Motor neuron (in vitro differentiated cells): ENCODE measurements at regions not wholly inside any gene's neighbourhood (a gene's known extent, or its start where the extent isn't known, plus 50 kb on each side); places are given as distances from the start of the nearest gene placed in this dataset.

Experiments
- ATAC-seq, 8 experiments: fragments of 200-7000 bp; cut with Tn5 transposase; replicated peaks in 6 of 8; 2 replicates each; pipeline ENCODE4 v1.8.0; 2021; ENCODE audit warnings: mild to moderate bottlenecking in 8 of 8, moderate library complexity in 8 of 8
- H3K27ac ChIP-seq, 2 donors: fragments of 250-450 bp; sonication (Bioruptor Pico); 2 replicates each; pipeline ENCODE4 v1.9.0; 2021; ENCODE audit warnings: antibody characterized with exemption in 2 of 2, mild to moderate bottlenecking in 2 of 2, moderate library complexity in 1 of 2
- H3K4me1 ChIP-seq, 2 donors: fragments of 250-450 bp; sonication (Bioruptor Pico); replicated peaks in 1 of 2; 2 replicates each; pipeline ENCODE4 v1.6.1; 2021; ENCODE audit warnings: antibody characterized with exemption in 2 of 2, mild to moderate bottlenecking in 2 of 2, moderate library complexity in 1 of 2
- H3K4me3 ChIP-seq, 5 donors: fragments of 250-450 bp; sonication (Bioruptor Pico); 2 replicates each; pipeline ENCODE4 v1.9.0; 2021; ENCODE audit warnings: antibody characterized with exemption in 5 of 5, mild to moderate bottlenecking in 5 of 5, moderate library complexity in 4 of 5
- WGBS, 10 experiments: fragments of 450-650 bp; shearing (Covaris generic); methylation state at CpG; one replicate each; pipeline ENCODE4 v1.0.0; 2022; 5-methylcytosine and 5-hydroxymethylcytosine counted together
- in situ Hi-C, 9 experiments: fragments of 400-800 bp; cut with MboI; loops; one replicate each; pipeline ENCODE4 v1.15.0; 2021; ENCODE audit warnings: low sequenced_read_pairs in 9 of 9, low pct_unique_long_range_greater_than_20kb in 2 of 9; ENCODE audit not compliant: unreplicated experiment in 9 of 9

DNA sequence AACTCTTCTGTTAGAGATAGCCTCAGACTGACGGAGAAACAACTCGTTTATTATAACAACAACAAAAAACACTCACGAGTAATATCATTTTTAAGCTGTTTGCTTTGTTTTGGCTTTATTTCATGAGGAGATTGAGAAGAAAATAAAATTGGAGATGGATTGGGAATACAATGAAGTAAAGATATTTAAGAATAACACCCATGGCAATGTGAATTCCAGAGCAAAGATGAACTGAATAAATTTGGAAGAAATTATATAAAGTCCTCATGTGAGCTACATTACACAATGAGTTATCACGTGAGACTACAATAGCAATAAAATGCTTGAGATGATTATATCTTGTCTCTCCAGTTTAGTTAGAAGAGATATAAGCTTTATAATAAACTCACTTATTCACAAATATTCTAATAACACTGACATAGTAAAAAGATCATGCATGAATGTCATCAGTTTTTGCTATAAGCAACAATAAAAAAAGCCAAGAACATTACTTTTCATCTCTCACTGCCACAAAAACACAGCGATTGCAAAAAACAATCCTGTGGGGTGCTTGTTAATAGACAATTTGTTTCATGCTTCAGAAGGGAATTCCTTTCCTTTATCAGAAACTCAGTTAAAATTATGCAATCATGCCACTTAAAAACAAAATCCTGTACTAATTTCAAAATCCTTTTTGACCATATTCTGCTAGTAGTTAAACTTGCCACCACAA, 696.7 kb upstream of the MARCKS start:
- in situ Hi-C loops = no loop called here
- no peak overlapping the region for H3K27ac ChIP-seq
- ATAC-seq = no peak
- WGBS, 10 experiments = 28 to 98% (median 89%) methylated on average over 3 to 5 of the region's 5 CpGs; no CpG with 5 or more reads in 1 of the 10 experiments
- H3K4me3 ChIP-seq = no peak overlapping the region
- H3K4me1 ChIP-seq = no peaks in the 10 kb centered on the region

- Histone ChIP-seq H3K4me1 (no peaks in the 10 kb centered on the region), H3K4me3 (no peak overlapping the region), H3K27ac (no peak overlapping the region)
- no peak for ATAC-seq
- 57 to 100% (median 80%) methylated on average over 1 of the region's 1 CpG; no CpG with 5 or more reads in 1 of the 10 experiments for WGBS, 10 experiments
- in situ Hi-C loops = no loop called here
These were observed 696.2 kb upstream of the MARCKS start for GRCh38 chr6:113161018-113161315.

- no peak for ATAC-seq
- H3K4me1 ChIP-seq = no peaks in the 10 kb centered on the region
- H3K4me3 ChIP-seq = no peak overlapping the region
- WGBS, 10 experiments = 87 to 100% (median 100%) methylated on average over 1 of the region's 1 CpG; no CpG with 5 or more reads in 2 of the 10 experiments
- no peak overlapping the region for H3K27ac ChIP-seq
- in situ Hi-C loops = no loop called here
These were observed 694.4 kb upstream of the MARCKS start for GRCh38 chr6:113162739-113163138.

DNA sequence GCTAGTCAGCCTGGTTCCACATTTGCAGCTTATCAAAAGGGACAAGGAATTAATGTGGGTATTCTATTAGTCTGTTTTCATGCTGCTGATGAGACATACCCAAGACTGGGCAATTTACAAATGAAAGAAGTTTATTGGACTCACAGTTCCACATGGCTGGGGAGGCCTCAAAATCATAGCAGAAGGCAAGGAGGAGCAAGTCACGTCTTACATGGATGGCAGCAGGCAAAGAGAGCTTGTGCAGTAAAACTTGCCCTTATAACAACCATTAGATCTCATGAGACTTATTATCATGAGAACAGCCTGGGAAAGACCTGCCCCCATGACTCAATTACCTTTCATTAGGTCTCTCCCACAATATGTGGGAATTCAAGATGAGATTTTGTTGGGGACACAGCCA, 689.1 kb upstream of the MARCKS start:
- WGBS, 10 experiments = 86 to 100% methylated on average over 1 of the region's 1 CpG; no CpG with 5 or more reads in 8 of the 10 experiments
- in situ Hi-C loops = no loop called here
- Histone ChIP-seq H3K27ac (no peak overlapping the region), H3K4me1 (peaks cover 6 to 15% of the 10 kb centered on the region in 2 donors), H3K4me3 (no peak overlapping the region)
- ATAC-seq = no peak

GRCh38 chr6:113169484-113169883, 687.7 kb upstream of the MARCKS start:
- H3K27ac ChIP-seq = no peak overlapping the region
- H3K4me3 ChIP-seq = no peak overlapping the region
- ATAC-seq = no peak
- in situ Hi-C loops = no loop called here
- peaks cover 6 to 15% of the 10 kb centered on the region in 2 donors for H3K4me1 ChIP-seq
- 92 to 100% (median 100%) methylated on average over 1 of the region's 1 CpG; no CpG with 5 or more reads in 3 of the 10 experiments for WGBS, 10 experiments

- in situ Hi-C loops = no loop called here
These were observed 686.7 kb upstream of the MARCKS start for GRCh38 chr6:113170454-113170853.

DNA sequence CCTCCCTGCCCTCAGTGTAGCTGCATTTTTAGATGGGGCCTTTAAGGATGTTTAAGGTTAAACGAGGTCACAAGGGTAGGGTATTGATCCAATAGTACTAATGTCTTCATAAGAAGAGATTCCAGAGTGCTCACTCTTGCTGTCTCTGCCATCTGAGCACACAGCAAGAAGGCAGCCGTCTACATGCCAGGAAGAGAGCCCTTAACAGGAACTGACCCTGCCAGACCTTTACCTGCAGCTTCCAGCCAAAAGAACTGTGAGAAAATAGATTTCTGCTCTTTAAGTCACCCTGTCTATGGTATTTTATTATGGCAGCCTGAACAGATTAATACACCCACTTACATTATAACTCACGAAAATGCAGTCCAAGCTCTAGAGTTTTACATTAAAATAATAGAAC, 685.3 kb upstream of the MARCKS start:
- 42 to 84% (median 59%) methylated on average over 1 to 3 of the region's 3 CpGs; no CpG with 5 or more reads in 3 of the 10 experiments for WGBS, 10 experiments
- Histone ChIP-seq H3K4me1 (peaks cover 6 to 15% of the 10 kb centered on the region in 2 donors), H3K4me3 (no peak overlapping the region), H3K27ac (no peak overlapping the region)
- in situ Hi-C loops = no loop called here
- ATAC-seq = peak in 6 of 8 experiments; percentile 12 to 59 (median 29)

More at GRCh38 chr6:113170454-113170853, 686.7 kb upstream of the MARCKS start:
- ATAC-seq = no peak
- Histone ChIP-seq H3K4me3 (no peak overlapping the region), H3K27ac (no peak overlapping the region), H3K4me1 (peaks cover 6 to 15% of the 10 kb centered on the region in 2 donors)
- 78 to 100% (median 100%) methylated on average over 1 of the region's 1 CpG; no CpG with 5 or more reads in 7 of the 10 experiments for WGBS, 10 experiments

- in situ Hi-C loops = no loop called here
- Histone ChIP-seq H3K27ac (no peak overlapping the region), H3K4me3 (no peak overlapping the region), H3K4me1 (peaks cover 6 to 15% of the 10 kb centered on the region in 2 donors)
- ATAC-seq = peak in 5 of 8 experiments; percentile 79 to 87 (median 82)
- 33 to 40% (median 39%) methylated on average over 1 to 2 of the region's 2 CpGs; no CpG with 5 or more reads in 6 of the 10 experiments for WGBS, 10 experiments
These were observed 684.6 kb upstream of the MARCKS start for GRCh38 chr6:113172531-113172966.

- H3K4me3 ChIP-seq = no peak overlapping the region
- no peak overlapping the region for H3K27ac ChIP-seq
- in situ Hi-C loops = loop anchor here in 1 of 9 experiments (25.0 kb wide), 1 partner anchor 684 kb away; the partner anchor contains the start of gene MARCKS
- ATAC-seq = no peak
- H3K4me1 ChIP-seq = peaks cover 2 to 7% of the 10 kb centered on the region in 2 donors
These were observed 678.8 kb upstream of the MARCKS start for GRCh38 chr6:113178349-113178748.

GRCh38 chr6:113181164-113181563, 676.0 kb upstream of the MARCKS start:
- in situ Hi-C loops = loop anchor here in 1 of 9 experiments (25.0 kb wide), 1 partner anchor 681 kb away; the partner anchor contains the start of gene MARCKS
- WGBS, 10 experiments = 83 to 100% (median 94%) methylated on average over 1 to 3 of the region's 3 CpGs; no CpG with 5 or more reads in 1 of the 10 experiments

GRCh38 chr6:113182370-113183141, 674.6 kb upstream of the MARCKS start:
- peak; percentile 14 to 96 (median 78) for ATAC-seq
- no peak overlapping the region for H3K4me3 ChIP-seq

More at GRCh38 chr6:113181164-113181563, 676.0 kb upstream of the MARCKS start:
- no peak for ATAC-seq
- Histone ChIP-seq H3K4me1 (peaks cover 6 to 7% of the 10 kb centered on the region in 2 donors), H3K27ac (no peak overlapping the region), H3K4me3 (no peak overlapping the region)

GRCh38 chr6:113184291-113184690, 672.9 kb upstream of the MARCKS start:
- Histone ChIP-seq H3K4me3 (no peak overlapping the region), H3K4me1 (peaks cover 7 to 12% of the 10 kb centered on the region in 2 donors), H3K27ac (no peak overlapping the region)
- in situ Hi-C loops = loop anchor here in 1 of 9 experiments (25.0 kb wide), 1 partner anchor 678 kb away; the partner anchor contains the start of gene MARCKS
- 20 to 100% (median 75%) methylated on average over 1 to 3 of the region's 3 CpGs; no CpG with 5 or more reads in 2 of the 10 experiments for WGBS, 10 experiments
- no peak for ATAC-seq

More at GRCh38 chr6:113182370-113183141, 674.6 kb upstream of the MARCKS start:
- whole genome bisulfite sequencing, 10 experiments = 0 to 53% (median 33%) methylated on average over 2 to 3 of the region's 3 CpGs
- Histone ChIP-seq H3K27ac (no peak overlapping the region), H3K4me1 (peaks cover 7 to 12% of the 10 kb centered on the region in 2 donors)
- in situ Hi-C loops = loop anchor here in 1 of 9 experiments (25.0 kb wide), 1 partner anchor 680 kb away; the partner anchor contains the start of gene MARCKS

GRCh38 chr6:113184736-113185135, 672.4 kb upstream of the MARCKS start:
- Histone ChIP-seq H3K27ac (no peak overlapping the region), H3K4me3 (no peak overlapping the region), H3K4me1 (peaks cover 7 to 12% of the 10 kb centered on the region in 2 donors)
- WGBS, 10 experiments = 83 to 100% (median 100%) methylated on average over 1 to 2 of the region's 2 CpGs; no CpG with 5 or more reads in 3 of the 10 experiments
- in situ Hi-C loops = loop anchor here in 1 of 9 experiments (25.0 kb wide), 1 partner anchor 678 kb away; the partner anchor contains the start of gene MARCKS
- ATAC-seq = no peak
